ENCODE measurements at regions not wholly inside any gene's neighbourhood (a gene's known extent, or its start where the extent isn't known, plus 50 kb on each side); places are given as distances from the start of the nearest gene placed in this dataset.
"Not testable (repeated sequence)": the region's sequence is repeated elsewhere in the genome, so short reads cannot be mapped to it uniquely, and the experiment has no call there.

GRCh38 chr3:70471464-70472342 lies 159.3 kb upstream of the MDFIC2 start:
- POLR2A ChIA-PET, result no interaction called here
- no peak for DNase-seq
- intact Hi-C loops (cut with micrococcal nuclease), result no loop called here
- Mint-ChIP-seq H3K4me1 (ENCODE audit: low read depth) (no peaks in the 10 kb centered on the region), H3K36me3 (no peaks in the 10 kb centered on the region), H3K9me3 (no peaks in the 10 kb centered on the region), H3K4me3 (no peak overlapping the region), H3K27ac (no peak overlapping the region), H3K27me3 (peaks cover 1% of the 10 kb centered on the region)
- CTCF ChIA-PET, result no interaction called here

- DNase-seq, result no peak
- Mint-ChIP-seq H3K4me3 (no peak overlapping the region), H3K27me3 (peaks cover 3% of the 10 kb centered on the region), H3K4me1 (ENCODE audit: low read depth) (no peaks in the 10 kb centered on the region), H3K9me3 (no peaks in the 10 kb centered on the region), H3K27ac (no peak overlapping the region), H3K36me3 (no peaks in the 10 kb centered on the region)
- ChIA-PET POLR2A (no interaction called here), CTCF (no interaction called here)
- intact Hi-C loops (cut with micrococcal nuclease), result no loop called here
Observed at GRCh38 chr3:70466096-70466495, 153.7 kb upstream of the MDFIC2 start.

- no peaks in the 10 kb centered on the region for H3K4me1 Mint-ChIP-seq (ENCODE audit: low read depth)
- H3K36me3 Mint-ChIP-seq, result no peaks in the 10 kb centered on the region
- intact Hi-C loops (cut with micrococcal nuclease), result no loop called here
- H3K27ac Mint-ChIP-seq, result no peak overlapping the region
- POLR2A ChIA-PET, result no interaction called here
- no peaks in the 10 kb centered on the region for H3K9me3 Mint-ChIP-seq
- peaks cover 3% of the 10 kb centered on the region for H3K27me3 Mint-ChIP-seq
- CTCF ChIA-PET, result no interaction called here
- no peak overlapping the region for H3K4me3 Mint-ChIP-seq
- DNase-seq, result no peak
Observed at GRCh38 chr3:70464876-70465275, 152.4 kb upstream of the MDFIC2 start.

GRCh38 chr3:70464465-70464864 lies 152.0 kb upstream of the MDFIC2 start:
- CTCF ChIA-PET, result no interaction called here
- POLR2A ChIA-PET, result no interaction called here
- Mint-ChIP-seq H3K4me3 (no peak overlapping the region), H3K4me1 (ENCODE audit: low read depth) (no peaks in the 10 kb centered on the region), H3K27ac (no peak overlapping the region), H3K27me3 (peaks cover 3% of the 10 kb centered on the region), H3K36me3 (no peaks in the 10 kb centered on the region), H3K9me3 (no peaks in the 10 kb centered on the region)
- intact Hi-C loops (cut with micrococcal nuclease), result no loop called here
- no peak for DNase-seq

- H3K27ac Mint-ChIP-seq; POLR2A ChIA-PET; H3K9me3 Mint-ChIP-seq; H3K36me3 Mint-ChIP-seq; DNase-seq; H3K4me1 Mint-ChIP-seq (ENCODE audit: low read depth); CTCF ChIA-PET; H3K4me3 Mint-ChIP-seq; H3K27me3 Mint-ChIP-seq; intact Hi-C loops (cut with micrococcal nuclease): not testable (repeated sequence)
Observed at GRCh38 chr3:70450220-70450619, 137.8 kb upstream of the MDFIC2 start.

- CTCF ChIA-PET; POLR2A ChIA-PET; intact Hi-C loops (cut with micrococcal nuclease); H3K36me3 Mint-ChIP-seq; DNase-seq; H3K9me3 Mint-ChIP-seq; H3K4me1 Mint-ChIP-seq (ENCODE audit: low read depth); H3K27me3 Mint-ChIP-seq; H3K4me3 Mint-ChIP-seq; H3K27ac Mint-ChIP-seq: not testable (repeated sequence)
Observed at GRCh38 chr3:70435422-70435821, 123.0 kb upstream of the MDFIC2 start.

- DNase-seq, result no peak
- H3K9me3 Mint-ChIP-seq, result no peaks in the 10 kb centered on the region
- H3K27me3 Mint-ChIP-seq, result no peaks in the 10 kb centered on the region
- intact Hi-C loops (cut with micrococcal nuclease), result no loop called here
- no peak overlapping the region for H3K4me3 Mint-ChIP-seq
- CTCF ChIA-PET, result no interaction called here
- no peaks in the 10 kb centered on the region for H3K36me3 Mint-ChIP-seq
- POLR2A ChIA-PET, result no interaction called here
- H3K4me1 Mint-ChIP-seq (ENCODE audit: low read depth), result no peaks in the 10 kb centered on the region
- H3K27ac Mint-ChIP-seq, result no peak overlapping the region
Observed at GRCh38 chr3:70433091-70433490, 120.7 kb upstream of the MDFIC2 start.

GRCh38 chr3:70431911-70432310 lies 119.5 kb upstream of the MDFIC2 start:
- H3K4me1 Mint-ChIP-seq (ENCODE audit: low read depth), result no peaks in the 10 kb centered on the region
- ChIA-PET CTCF (no interaction called here), POLR2A (no interaction called here)
- H3K36me3 Mint-ChIP-seq, result no peaks in the 10 kb centered on the region
- intact Hi-C loops (cut with micrococcal nuclease), result no loop called here
- H3K27me3 Mint-ChIP-seq, result no peaks in the 10 kb centered on the region
- no peak overlapping the region for H3K27ac Mint-ChIP-seq
- no peaks in the 10 kb centered on the region for H3K9me3 Mint-ChIP-seq
- H3K4me3 Mint-ChIP-seq, result no peak overlapping the region
- no peak for DNase-seq

- CTCF ChIA-PET, result no interaction called here
- no peaks in the 10 kb centered on the region for H3K27me3 Mint-ChIP-seq
- H3K36me3 Mint-ChIP-seq, result no peaks in the 10 kb centered on the region
- H3K4me3 Mint-ChIP-seq, result no peak overlapping the region
- DNase-seq, result no peak
- H3K27ac Mint-ChIP-seq, result no peak overlapping the region
- H3K4me1 Mint-ChIP-seq (ENCODE audit: low read depth), result no peaks in the 10 kb centered on the region
- intact Hi-C loops (cut with micrococcal nuclease), result no loop called here
- no peaks in the 10 kb centered on the region for H3K9me3 Mint-ChIP-seq
- POLR2A ChIA-PET, result no interaction called here
Observed at GRCh38 chr3:70426071-70426470, 113.6 kb upstream of the MDFIC2 start.

- no peaks in the 10 kb centered on the region for H3K9me3 Mint-ChIP-seq
- H3K4me3 Mint-ChIP-seq, result no peak overlapping the region
- H3K27ac Mint-ChIP-seq, result no peak overlapping the region
- no peaks in the 10 kb centered on the region for H3K4me1 Mint-ChIP-seq (ENCODE audit: low read depth)
- intact Hi-C loops (cut with micrococcal nuclease), result no loop called here
- POLR2A ChIA-PET, result no interaction called here
- no peaks in the 10 kb centered on the region for H3K36me3 Mint-ChIP-seq
- CTCF ChIA-PET, result no interaction called here
- H3K27me3 Mint-ChIP-seq, result peaks cover 2% of the 10 kb centered on the region
- DNase-seq, result no peak
Observed at GRCh38 chr3:70421506-70421905, 109.1 kb upstream of the MDFIC2 start.

- Mint-ChIP-seq H3K9me3 (peaks cover 8% of the 10 kb centered on the region), H3K27me3 (no peaks in the 10 kb centered on the region), H3K4me1 (ENCODE audit: low read depth) (no peaks in the 10 kb centered on the region), H3K36me3 (no peaks in the 10 kb centered on the region), H3K27ac (no peak overlapping the region), H3K4me3 (no peak overlapping the region)
- ChIA-PET POLR2A (no interaction called here), CTCF (no interaction called here)
- DNase-seq, result no peak
- intact Hi-C loops (cut with micrococcal nuclease), result no loop called here
Observed at GRCh38 chr3:70409018-70409417, 96.6 kb upstream of the MDFIC2 start.

- Mint-ChIP-seq H3K27me3 (peaks cover 2% of the 10 kb centered on the region), H3K9me3 (no peaks in the 10 kb centered on the region), H3K4me3 (no peak overlapping the region), H3K4me1 (ENCODE audit: low read depth) (no peaks in the 10 kb centered on the region), H3K27ac (no peak overlapping the region), H3K36me3 (no peaks in the 10 kb centered on the region)
- DNase-seq, result no peak
- CTCF ChIA-PET, result no interaction called here
- POLR2A ChIA-PET, result no interaction called here
- intact Hi-C loops (cut with micrococcal nuclease), result no loop called here
Observed at GRCh38 chr3:70400194-70400593, 87.8 kb upstream of the MDFIC2 start.

GRCh38 chr3:70393881-70394612 lies 81.6 kb upstream of the MDFIC2 start:
- no peak overlapping the region for H3K4me3 Mint-ChIP-seq
- CTCF ChIA-PET, result no interaction called here
- intact Hi-C loops (cut with micrococcal nuclease), result no loop called here

More at GRCh38 chr3:70393881-70394612, 81.6 kb upstream of the MDFIC2 start:
- DNase-seq, result no peak
- Mint-ChIP-seq H3K27me3 (peaks cover 2% of the 10 kb centered on the region), H3K4me1 (ENCODE audit: low read depth) (no peaks in the 10 kb centered on the region), H3K27ac (no peak overlapping the region), H3K9me3 (no peaks in the 10 kb centered on the region), H3K36me3 (no peaks in the 10 kb centered on the region)
- POLR2A ChIA-PET, result no interaction called here

All from activated CD4-positive, alpha-beta memory T cell treated with anti-CD3 and anti-CD28 coated beads for 36 hours (primary cell).